ENCODE measurements at regions not wholly inside any gene's neighbourhood (a gene's known extent, or its start where the extent isn't known, plus 50 kb on each side); places are given as distances from the start of the nearest gene placed in this dataset.

DNA sequence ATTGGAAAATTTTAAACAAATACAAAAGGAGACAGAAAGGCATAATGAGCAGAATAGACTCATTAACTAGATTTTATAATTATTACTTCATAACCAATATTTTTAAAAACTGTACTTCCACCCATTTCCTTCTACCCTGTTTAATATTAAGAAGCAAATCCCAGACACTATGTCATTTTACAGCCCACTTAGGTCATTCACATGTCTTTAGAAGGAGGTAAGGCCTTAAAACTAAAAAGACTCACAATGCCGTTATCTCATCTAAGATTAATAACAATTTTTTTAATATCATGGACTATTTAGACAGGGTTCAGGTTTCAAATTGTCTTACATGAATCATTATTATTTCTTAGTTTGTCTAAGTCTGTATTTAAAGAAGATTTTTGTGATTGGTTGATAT is 217.2 kb downstream of the NFKBIZ start (continued):
- TF ChIP-seq, protein P1, sequence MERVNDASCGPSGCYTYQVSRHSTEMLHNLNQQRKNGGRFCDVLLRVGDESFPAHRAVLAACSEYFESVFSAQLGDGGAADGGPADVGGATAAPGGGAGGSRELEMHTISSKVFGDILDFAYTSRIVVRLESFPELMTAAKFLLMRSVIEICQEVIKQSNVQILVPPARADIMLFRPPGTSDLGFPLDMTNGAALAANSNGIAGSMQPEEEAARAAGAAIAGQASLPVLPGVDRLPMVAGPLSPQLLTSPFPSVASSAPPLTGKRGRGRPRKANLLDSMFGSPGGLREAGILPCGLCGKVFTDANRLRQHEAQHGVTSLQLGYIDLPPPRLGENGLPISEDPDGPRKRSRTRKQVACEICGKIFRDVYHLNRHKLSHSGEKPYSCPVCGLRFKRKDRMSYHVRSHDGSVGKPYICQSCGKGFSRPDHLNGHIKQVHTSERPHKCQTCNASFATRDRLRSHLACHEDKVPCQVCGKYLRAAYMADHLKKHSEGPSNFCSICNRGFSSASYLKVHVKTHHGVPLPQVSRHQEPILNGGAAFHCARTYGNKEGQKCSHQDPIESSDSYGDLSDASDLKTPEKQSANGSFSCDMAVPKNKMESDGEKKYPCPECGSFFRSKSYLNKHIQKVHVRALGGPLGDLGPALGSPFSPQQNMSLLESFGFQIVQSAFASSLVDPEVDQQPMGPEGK (CRISPR knock-in tag; IDR thresholded peaks at IDR 0.05; ENCODE audit: borderline replicate concordance), result no peak
- TF ChIP-seq OSR1 (CRISPR knock-in tag; IDR thresholded peaks at IDR 0.05) (no peak), ZNF70 (CRISPR knock-in tag; IDR thresholded peaks at IDR 0.05) (no peak), PPARA (CRISPR knock-in tag; IDR thresholded peaks at IDR 0.05; ENCODE audit: borderline replicate concordance) (no peak), GLIS3 (CRISPR knock-in tag; IDR thresholded peaks at IDR 0.05) (no peak), ESRRG (CRISPR knock-in tag; IDR thresholded peaks at IDR 0.05) (no peak), RARB (CRISPR knock-in tag; IDR thresholded peaks at IDR 0.05) (no peak), ISL1 (CRISPR knock-in tag; IDR thresholded peaks at IDR 0.05) (no peak), ARNTL (CRISPR knock-in tag; IDR thresholded peaks at IDR 0.05; ENCODE audit: borderline replicate concordance, low read depth) (no peak)

DNA sequence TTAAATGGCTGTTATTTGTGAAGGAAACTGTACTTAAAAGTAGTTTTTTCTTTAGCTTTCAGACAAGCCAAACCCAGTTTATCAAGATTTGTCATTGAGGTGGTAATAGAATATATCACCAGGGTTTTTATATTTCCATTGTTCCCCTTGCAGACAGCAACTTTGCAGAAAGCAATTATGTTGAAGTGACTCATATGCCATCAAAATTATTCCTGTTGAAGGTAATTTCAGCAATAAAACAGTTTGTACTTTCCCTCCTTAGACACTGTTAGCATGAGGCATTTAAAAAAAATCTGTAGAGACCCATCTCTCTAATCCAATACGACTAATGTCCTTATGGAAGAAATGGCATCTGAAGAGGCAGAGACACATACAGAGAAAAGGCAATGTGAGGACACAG is 219.0 kb downstream of the NFKBIZ start:
- peak; percentile 70 for ATAC-seq

DNA sequence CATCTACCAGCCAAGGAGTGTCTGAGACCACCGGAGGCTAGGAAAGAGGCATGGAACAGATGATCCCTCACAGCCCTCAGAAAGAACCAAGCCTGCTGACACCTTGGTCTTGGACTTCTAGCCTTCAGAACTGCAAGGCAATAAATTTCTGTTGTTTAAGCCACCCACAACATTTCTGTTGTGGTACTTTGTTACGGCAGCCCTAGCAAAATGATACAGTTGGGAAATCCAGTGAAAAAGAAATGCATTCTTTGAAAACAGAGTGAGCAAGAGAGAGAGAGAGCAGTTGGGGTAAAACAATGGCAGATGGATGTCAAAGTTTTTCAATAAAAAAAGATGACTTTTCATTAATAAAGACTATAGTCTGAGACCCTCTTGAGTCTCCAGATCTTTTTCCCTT is 219.4 kb downstream of the NFKBIZ start:
- TF ChIP-seq, protein P2, sequence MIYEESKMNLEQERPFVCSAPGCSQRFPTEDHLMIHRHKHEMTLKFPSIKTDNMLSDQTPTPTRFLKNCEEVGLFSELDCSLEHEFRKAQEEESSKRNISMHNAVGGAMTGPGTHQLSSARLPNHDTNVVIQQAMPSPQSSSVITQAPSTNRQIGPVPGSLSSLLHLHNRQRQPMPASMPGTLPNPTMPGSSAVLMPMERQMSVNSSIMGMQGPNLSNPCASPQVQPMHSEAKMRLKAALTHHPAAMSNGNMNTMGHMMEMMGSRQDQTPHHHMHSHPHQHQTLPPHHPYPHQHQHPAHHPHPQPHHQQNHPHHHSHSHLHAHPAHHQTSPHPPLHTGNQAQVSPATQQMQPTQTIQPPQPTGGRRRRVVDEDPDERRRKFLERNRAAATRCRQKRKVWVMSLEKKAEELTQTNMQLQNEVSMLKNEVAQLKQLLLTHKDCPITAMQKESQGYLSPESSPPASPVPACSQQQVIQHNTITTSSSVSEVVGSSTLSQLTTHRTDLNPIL (CRISPR knock-in tag; IDR thresholded peaks at IDR 0.05; ENCODE audit: low read depth), result no peak
- TF ChIP-seq PPARA (CRISPR knock-in tag; IDR thresholded peaks at IDR 0.05; ENCODE audit: borderline replicate concordance), result no peak
- no peak for TF ChIP-seq OSR1 (CRISPR knock-in tag; IDR thresholded peaks at IDR 0.05)
- TF ChIP-seq RARB (CRISPR knock-in tag; IDR thresholded peaks at IDR 0.05), result no peak
- TF ChIP-seq ARNTL (CRISPR knock-in tag; IDR thresholded peaks at IDR 0.05; ENCODE audit: borderline replicate concordance, low read depth), result no peak
- no peak for TF ChIP-seq ZFP30 (CRISPR knock-in tag; IDR thresholded peaks at IDR 0.05)
- TF ChIP-seq ZNF70 (CRISPR knock-in tag; IDR thresholded peaks at IDR 0.05), result no peak
- TF ChIP-seq BACH2 (CRISPR knock-in tag; IDR thresholded peaks at IDR 0.05; ENCODE audit: borderline replicate concordance), result no peak
- TF ChIP-seq, protein P1 (CRISPR knock-in tag; IDR thresholded peaks at IDR 0.05; ENCODE audit: borderline replicate concordance), result no peak
- TF ChIP-seq ESRRG (CRISPR knock-in tag; IDR thresholded peaks at IDR 0.05), result no peak
- ATAC-seq, result no peak; the same call in 2 of the 3 replicates

More for the DNA sequence above, 219.0 kb downstream of the NFKBIZ start:
- TF ChIP-seq, protein P2 (CRISPR knock-in tag; IDR thresholded peaks at IDR 0.05; ENCODE audit: low read depth), result no peak
- TF ChIP-seq TOX (CRISPR knock-in tag; IDR thresholded peaks at IDR 0.05; ENCODE audit: borderline replicate concordance) (peak; percentile 66), ISL1 (CRISPR knock-in tag; IDR thresholded peaks at IDR 0.05) (peak; percentile 30; the same call in 1 of the 2 replicates), ZC3H10 (CRISPR knock-in tag; IDR thresholded peaks at IDR 0.05) (peak; percentile 87), ZNF70 (CRISPR knock-in tag; IDR thresholded peaks at IDR 0.05) (no peak), RARB (CRISPR knock-in tag; IDR thresholded peaks at IDR 0.05) (no peak; the same call in 1 of the 2 replicates)

DNA sequence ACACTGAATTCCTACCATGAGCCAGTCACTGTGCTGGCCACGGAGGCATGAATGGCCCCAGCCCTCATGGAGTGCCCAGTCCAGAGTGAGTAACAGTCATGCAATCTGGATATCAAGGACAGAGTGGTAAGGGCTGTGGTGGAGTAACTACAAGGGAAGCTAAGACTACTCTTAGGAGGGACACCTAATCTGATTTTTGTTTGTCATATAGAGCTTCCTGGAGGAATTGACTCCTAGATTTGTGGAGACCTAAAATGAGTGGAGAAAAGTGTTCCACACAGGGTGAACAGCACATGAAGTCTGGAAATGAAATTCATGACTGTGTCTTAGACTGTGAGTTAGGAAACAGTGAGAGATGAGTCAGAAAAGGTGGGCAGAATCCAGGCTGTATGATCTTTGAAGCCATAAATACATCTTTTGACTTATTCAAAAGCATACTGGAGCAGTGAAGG is 219.9 kb downstream of the NFKBIZ start:
- peak; percentile 91 for ATAC-seq
- TF ChIP-seq ZNF70 (CRISPR knock-in tag; IDR thresholded peaks at IDR 0.05) (no peak), ESRRG (CRISPR knock-in tag; IDR thresholded peaks at IDR 0.05) (no peak), BACH2 (CRISPR knock-in tag; IDR thresholded peaks at IDR 0.05; ENCODE audit: borderline replicate concordance) (no peak), ZC3H10 (CRISPR knock-in tag; IDR thresholded peaks at IDR 0.05) (no peak), TCF4 (CRISPR knock-in tag; IDR thresholded peaks at IDR 0.05; ENCODE audit: borderline replicate concordance) (no peak), GLIS3 (CRISPR knock-in tag; IDR thresholded peaks at IDR 0.05) (no peak), ZNF565 (CRISPR knock-in tag; conservative IDR thresholded peaks at IDR 0.05; ENCODE audit: low read depth) (no peak), ZFP3 (CRISPR knock-in tag; IDR thresholded peaks at IDR 0.05) (no peak)
- TF ChIP-seq, protein P3, sequence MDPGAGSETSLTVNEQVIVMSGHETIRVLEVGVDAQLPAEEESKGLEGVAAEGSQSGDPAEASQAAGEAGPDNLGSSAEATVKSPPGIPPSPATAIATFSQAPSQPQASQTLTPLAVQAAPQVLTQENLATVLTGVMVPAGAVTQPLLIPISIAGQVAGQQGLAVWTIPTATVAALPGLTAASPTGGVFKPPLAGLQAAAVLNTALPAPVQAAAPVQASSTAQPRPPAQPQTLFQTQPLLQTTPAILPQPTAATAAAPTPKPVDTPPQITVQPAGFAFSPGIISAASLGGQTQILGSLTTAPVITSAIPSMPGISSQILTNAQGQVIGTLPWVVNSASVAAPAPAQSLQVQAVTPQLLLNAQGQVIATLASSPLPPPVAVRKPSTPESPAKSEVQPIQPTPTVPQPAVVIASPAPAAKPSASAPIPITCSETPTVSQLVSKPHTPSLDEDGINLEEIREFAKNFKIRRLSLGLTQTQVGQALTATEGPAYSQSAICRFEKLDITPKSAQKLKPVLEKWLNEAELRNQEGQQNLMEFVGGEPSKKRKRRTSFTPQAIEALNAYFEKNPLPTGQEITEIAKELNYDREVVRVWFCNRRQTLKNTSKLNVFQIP (CRISPR knock-in tag; IDR thresholded peaks at IDR 0.05; ENCODE audit: borderline replicate concordance, low read depth), result no peak
- TF ChIP-seq, protein P1 (CRISPR knock-in tag; IDR thresholded peaks at IDR 0.05; ENCODE audit: borderline replicate concordance), result no peak
- TF ChIP-seq, protein P4, sequence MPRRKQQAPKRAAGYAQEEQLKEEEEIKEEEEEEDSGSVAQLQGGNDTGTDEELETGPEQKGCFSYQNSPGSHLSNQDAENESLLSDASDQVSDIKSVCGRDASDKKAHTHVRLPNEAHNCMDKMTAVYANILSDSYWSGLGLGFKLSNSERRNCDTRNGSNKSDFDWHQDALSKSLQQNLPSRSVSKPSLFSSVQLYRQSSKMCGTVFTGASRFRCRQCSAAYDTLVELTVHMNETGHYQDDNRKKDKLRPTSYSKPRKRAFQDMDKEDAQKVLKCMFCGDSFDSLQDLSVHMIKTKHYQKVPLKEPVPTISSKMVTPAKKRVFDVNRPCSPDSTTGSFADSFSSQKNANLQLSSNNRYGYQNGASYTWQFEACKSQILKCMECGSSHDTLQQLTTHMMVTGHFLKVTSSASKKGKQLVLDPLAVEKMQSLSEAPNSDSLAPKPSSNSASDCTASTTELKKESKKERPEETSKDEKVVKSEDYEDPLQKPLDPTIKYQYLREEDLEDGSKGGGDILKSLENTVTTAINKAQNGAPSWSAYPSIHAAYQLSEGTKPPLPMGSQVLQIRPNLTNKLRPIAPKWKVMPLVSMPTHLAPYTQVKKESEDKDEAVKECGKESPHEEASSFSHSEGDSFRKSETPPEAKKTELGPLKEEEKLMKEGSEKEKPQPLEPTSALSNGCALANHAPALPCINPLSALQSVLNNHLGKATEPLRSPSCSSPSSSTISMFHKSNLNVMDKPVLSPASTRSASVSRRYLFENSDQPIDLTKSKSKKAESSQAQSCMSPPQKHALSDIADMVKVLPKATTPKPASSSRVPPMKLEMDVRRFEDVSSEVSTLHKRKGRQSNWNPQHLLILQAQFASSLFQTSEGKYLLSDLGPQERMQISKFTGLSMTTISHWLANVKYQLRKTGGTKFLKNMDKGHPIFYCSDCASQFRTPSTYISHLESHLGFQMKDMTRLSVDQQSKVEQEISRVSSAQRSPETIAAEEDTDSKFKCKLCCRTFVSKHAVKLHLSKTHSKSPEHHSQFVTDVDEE (CRISPR knock-in tag; IDR thresholded peaks at IDR 0.05), result no peak
- TF ChIP-seq, protein P2 (CRISPR knock-in tag; IDR thresholded peaks at IDR 0.05; ENCODE audit: low read depth), result no peak
